ENCODE measurements at regions not wholly inside any gene's neighbourhood (a gene's known extent, or its start where the extent isn't known, plus 50 kb on each side); places are given as distances from the start of the nearest gene placed in this dataset.

DNA sequence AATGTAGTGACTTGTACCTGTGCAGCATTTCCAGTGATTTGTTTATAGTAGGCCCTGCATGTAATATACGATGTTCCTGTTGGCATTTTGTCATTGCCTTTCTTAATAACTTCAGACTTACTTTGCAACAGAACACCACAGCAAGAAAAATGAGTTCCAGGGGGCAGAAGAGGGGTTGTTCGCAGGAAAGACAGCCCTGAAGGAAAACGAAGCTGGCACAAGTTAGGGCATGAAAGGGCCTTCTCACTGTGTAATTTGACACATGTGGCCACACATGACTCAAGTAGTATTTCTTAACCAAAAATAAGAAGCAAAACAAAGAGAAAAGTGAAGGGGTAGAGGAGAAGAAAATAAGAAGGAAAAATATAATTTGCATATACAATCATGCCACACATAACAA is 265.8 kb upstream of the SMIM31 start:
- DNase-seq (ENCODE audit: low read depth in 1 of 2, low spot score in 2 of 2) (no peak), FAIRE-seq (no peak)
- H3K23me2 ChIP-seq (ENCODE audit: low read depth, low read length): no peaks in the 10 kb centered on the region
- no peak overlapping the region for H4K91ac ChIP-seq (replicated peaks; ENCODE audit: insufficient read length, low read length)
- no peaks in the 10 kb centered on the region for H4K20me1 ChIP-seq (replicated peaks in 1 of 2; ENCODE audit: control insufficient read depth in 1 of 2, insufficient read depth in 2 of 2, low read length in 2 of 2)
- no peak overlapping the region for H2AK5ac ChIP-seq (ENCODE audit: low read depth, low read length)
- no peak overlapping the region for H3K4me3 ChIP-seq (ENCODE audit: extremely low read depth in 1 of 4, insufficient read depth in 2 of 4, low read depth in 3 of 4, low read length in 4 of 4)
- no peak overlapping the region for H2BK120ac ChIP-seq (replicated peaks; ENCODE audit: low read depth, low read length)
- no peak overlapping the region for H3K14ac ChIP-seq (ENCODE audit: insufficient read length)
- no peak overlapping the region for H4K8ac ChIP-seq (ENCODE audit: extremely low read depth, insufficient read depth, low read length)
- no peak overlapping the region for H2AFZ ChIP-seq (ENCODE audit: low read length)
- H3K18ac ChIP-seq (ENCODE audit: extremely low read depth, low read length): no peak overlapping the region
- H3K27ac ChIP-seq (ENCODE audit: low read depth, low read length): no peak overlapping the region
- WGBS, 2 experiments (ENCODE audit: extremely low coverage in 1 of 2, insufficient coverage in 1 of 2, insufficient read length in 1 of 2, insufficient replicate concordance in 2 of 2, low coverage in 1 of 2, low lambda C conversion rate in 2 of 2, missing lambda C conversion rate in 1 of 2): 63% methylated on average over 3 of the region's 3 CpGs; no CpG with 5 or more reads in 1 of the 2 experiments
- no peak overlapping the region for H4K5ac ChIP-seq (ENCODE audit: insufficient read length, low read depth, low read length)
- POLR2A ChIA-PET (ENCODE audit: partially characterized antibody): no interaction called here
- H2BK12ac ChIP-seq (ENCODE audit: low read depth, low read length): no peak overlapping the region
- no peak overlapping the region for H3K56ac ChIP-seq (replicated peaks; ENCODE audit: insufficient read length, low read depth, low read length)
- H3K4ac ChIP-seq (replicated peaks; ENCODE audit: insufficient read length, low read depth, low read length): no peak overlapping the region
- H3K9me3 ChIP-seq (ENCODE audit: insufficient read depth in 2 of 2, low read depth in 1 of 2, low read length in 1 of 2): no peaks in the 10 kb centered on the region
- H3K9ac ChIP-seq (replicated peaks in 1 of 4; ENCODE audit: extremely low read depth in 1 of 4, low read depth in 3 of 4, low read length in 3 of 4): no peak overlapping the region; a peak in 1 of 7 replicates
- CTCF ChIA-PET (ENCODE audit: partially characterized antibody): no interaction called here
- no peak overlapping the region for H2BK20ac ChIP-seq (ENCODE audit: low read length)
- H3K4me1 ChIP-seq (replicated peaks in 1 of 4; ENCODE audit: control insufficient read depth in 3 of 4, insufficient read depth in 4 of 4, low read length in 3 of 4): no peaks in the 10 kb centered on the region
- H3K79me1 ChIP-seq (ENCODE audit: low read depth, low read length): no peaks in the 10 kb centered on the region
- H3K23ac ChIP-seq (ENCODE audit: insufficient read length): no peak overlapping the region
- H3K36me3 ChIP-seq (ENCODE audit: control insufficient read depth in 2 of 4, insufficient read depth in 4 of 4, low read length in 3 of 4): no peaks in the 10 kb centered on the region
- H3K79me2 ChIP-seq (ENCODE audit: control insufficient read depth in 1 of 2, insufficient read depth in 2 of 2, low read length in 2 of 2): no peaks in the 10 kb centered on the region
- H2BK5ac ChIP-seq (ENCODE audit: low read depth, low read length): no peak overlapping the region
- no peak overlapping the region for H3K4me2 ChIP-seq (ENCODE audit: insufficient read depth in 1 of 2, low read depth in 2 of 2, low read length in 2 of 2)
- no peak overlapping the region for H2BK15ac ChIP-seq (ENCODE audit: low read length)
- peaks cover 0 to 1% (median 0%) of the 10 kb centered on the region in 4 experiments; a peak in 1 of 7 replicates for H3K27me3 ChIP-seq (replicated peaks in 1 of 4; ENCODE audit: control insufficient read depth in 3 of 4, extremely low read depth in 1 of 4, insufficient read depth in 3 of 4, low read length in 3 of 4)
- TF ChIP-seq CHD1 (IDR thresholded peaks at IDR 0.05; ENCODE audit: low read depth, low read length) (no peak), BACH1 (IDR thresholded peaks at IDR 0.05; ENCODE audit: low read length) (no peak), NANOG (IDR thresholded peaks at IDR 0.05; ENCODE audit: insufficient read depth, low read depth, low read length, poor library complexity, severe bottlenecking) (no peak), SIN3A (conservative IDR thresholded peaks at IDR 0.05 in 1 of 2, IDR thresholded peaks at IDR 0.05 in 1 of 2; ENCODE audit: low read depth in 1 of 2, low read length in 2 of 2) (no peak), SAP30 (IDR thresholded peaks at IDR 0.05; ENCODE audit: insufficient read depth, insufficient replicate concordance, low read length) (no peak), TBP (IDR thresholded peaks at IDR 0.05; ENCODE audit: low read depth, low read length) (no peak), CEBPB (IDR thresholded peaks at IDR 0.05; ENCODE audit: low read depth, low read length) (no peak), POLR2A (IDR thresholded peaks at IDR 0.05; ENCODE audit: control extremely low read depth in 1 of 2, low read depth in 2 of 2, low read length in 2 of 2) (no peak), KDM4A (IDR thresholded peaks at IDR 0.05; ENCODE audit: low read depth, low read length, severe bottlenecking) (no peak), BRCA1 (IDR thresholded peaks at IDR 0.05; ENCODE audit: low read depth, low read length) (no peak)
- TF ChIP-seq, protein P1, sequence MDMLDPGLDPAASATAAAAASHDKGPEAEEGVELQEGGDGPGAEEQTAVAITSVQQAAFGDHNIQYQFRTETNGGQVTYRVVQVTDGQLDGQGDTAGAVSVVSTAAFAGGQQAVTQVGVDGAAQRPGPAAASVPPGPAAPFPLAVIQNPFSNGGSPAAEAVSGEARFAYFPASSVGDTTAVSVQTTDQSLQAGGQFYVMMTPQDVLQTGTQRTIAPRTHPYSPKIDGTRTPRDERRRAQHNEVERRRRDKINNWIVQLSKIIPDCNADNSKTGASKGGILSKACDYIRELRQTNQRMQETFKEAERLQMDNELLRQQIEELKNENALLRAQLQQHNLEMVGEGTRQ (IDR thresholded peaks at IDR 0.05; ENCODE audit: low read length): no peak
- TF ChIP-seq, protein P2, sequence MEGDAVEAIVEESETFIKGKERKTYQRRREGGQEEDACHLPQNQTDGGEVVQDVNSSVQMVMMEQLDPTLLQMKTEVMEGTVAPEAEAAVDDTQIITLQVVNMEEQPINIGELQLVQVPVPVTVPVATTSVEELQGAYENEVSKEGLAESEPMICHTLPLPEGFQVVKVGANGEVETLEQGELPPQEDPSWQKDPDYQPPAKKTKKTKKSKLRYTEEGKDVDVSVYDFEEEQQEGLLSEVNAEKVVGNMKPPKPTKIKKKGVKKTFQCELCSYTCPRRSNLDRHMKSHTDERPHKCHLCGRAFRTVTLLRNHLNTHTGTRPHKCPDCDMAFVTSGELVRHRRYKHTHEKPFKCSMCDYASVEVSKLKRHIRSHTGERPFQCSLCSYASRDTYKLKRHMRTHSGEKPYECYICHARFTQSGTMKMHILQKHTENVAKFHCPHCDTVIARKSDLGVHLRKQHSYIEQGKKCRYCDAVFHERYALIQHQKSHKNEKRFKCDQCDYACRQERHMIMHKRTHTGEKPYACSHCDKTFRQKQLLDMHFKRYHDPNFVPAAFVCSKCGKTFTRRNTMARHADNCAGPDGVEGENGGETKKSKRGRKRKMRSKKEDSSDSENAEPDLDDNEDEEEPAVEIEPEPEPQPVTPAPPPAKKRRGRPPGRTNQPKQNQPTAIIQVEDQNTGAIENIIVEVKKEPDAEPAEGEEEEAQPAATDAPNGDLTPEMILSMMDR (IDR thresholded peaks at IDR 0.05; ENCODE audit: control extremely low read depth in 1 of 3, insufficient read depth in 1 of 3, low read depth in 1 of 3, low read length in 3 of 3): no peak

Measured in H1 (cell line).